ENCODE measurements at regions not wholly inside any gene's neighbourhood (a gene's known extent, or its start where the extent isn't known, plus 50 kb on each side); places are given as distances from the start of the nearest gene placed in this dataset.

GRCh38 chr3:159765860-159766294 lies 222.8 kb upstream of the IL12A start:
- ATAC-seq (peak in 1 of 2 donors; percentile 31), DNase-seq (peak; percentile 49)
- intact Hi-C loops (cut with DNase I) = loop anchor here in 1 of 2 donors (5.0 to 10.0 kb wide), 2 partner anchors 41 to 91 kb away; no protein-coding TSS in a partner anchor

- ATAC-seq (no peak), DNase-seq (no peak)
- intact Hi-C loops (cut with DNase I) = loop anchor here in 1 of 2 donors (5.0 to 10.0 kb wide), 2 partner anchors 41 to 92 kb away; no protein-coding TSS in a partner anchor
Measured at GRCh38 chr3:159766563-159767185, 222.0 kb upstream of the IL12A start.

GRCh38 chr3:159770998-159771397 lies 217.6 kb upstream of the IL12A start:
- intact Hi-C loops (cut with DNase I) = no loop called here
- DNase-seq = no peak
- ATAC-seq = no peak

- intact Hi-C loops (cut with DNase I) = no loop called here
- no peak for ATAC-seq
- DNase-seq = no peak
Measured at GRCh38 chr3:159771865-159772611, 216.6 kb upstream of the IL12A start.

GRCh38 chr3:159773706-159774105 lies 214.9 kb upstream of the IL12A start:
- intact Hi-C loops (cut with DNase I) = no loop called here
- no peak for ATAC-seq
- DNase-seq = no peak

GRCh38 chr3:159775372-159775961 lies 213.2 kb upstream of the IL12A start:
- intact Hi-C loops (cut with DNase I) = no loop called here
- ATAC-seq (peak; percentile 86 to 87), DNase-seq (peak; percentile 52)

- intact Hi-C loops (cut with DNase I) = no loop called here
- DNase-seq (peak; percentile 36), ATAC-seq (peak; percentile 62 to 69)
Measured at GRCh38 chr3:159776779-159777178, 211.9 kb upstream of the IL12A start.

- DNase-seq (no peak), ATAC-seq (no peak)
- intact Hi-C loops (cut with DNase I) = no loop called here
Measured at GRCh38 chr3:159779883-159780282, 208.8 kb upstream of the IL12A start.

- intact Hi-C loops (cut with DNase I) = no loop called here
- no peak for ATAC-seq
- DNase-seq = no peak
Measured at GRCh38 chr3:159781867-159782266, 206.8 kb upstream of the IL12A start.

- ATAC-seq = no peak
- no peak for DNase-seq
- intact Hi-C loops (cut with DNase I) = no loop called here
Measured at GRCh38 chr3:159782724-159783421, 205.8 kb upstream of the IL12A start.

GRCh38 chr3:159783780-159784742 lies 204.6 kb upstream of the IL12A start:
- intact Hi-C loops (cut with DNase I) = no loop called here
- ATAC-seq (peak in 1 of 2 donors; percentile 6), DNase-seq (no peak)

- ATAC-seq (peak in 1 of 2 donors; percentile 30), DNase-seq (no peak)
- intact Hi-C loops (cut with DNase I) = no loop called here
Measured at GRCh38 chr3:159785273-159785708, 203.3 kb upstream of the IL12A start.

- intact Hi-C loops (cut with DNase I) = no loop called here
- ATAC-seq (no peak), DNase-seq (no peak)
Measured at GRCh38 chr3:159786489-159787177, 202.0 kb upstream of the IL12A start.

GRCh38 chr3:159787178-159787574 lies 201.5 kb upstream of the IL12A start:
- intact Hi-C loops (cut with DNase I) = no loop called here
- DNase-seq (no peak), ATAC-seq (peak in 1 of 2 donors; percentile 54)

GRCh38 chr3:159787794-159788205 lies 200.8 kb upstream of the IL12A start:
- intact Hi-C loops (cut with DNase I) = no loop called here
- ATAC-seq (peak in 1 of 2 donors; percentile 48), DNase-seq (no peak)

GRCh38 chr3:159788291-159788690 lies 200.3 kb upstream of the IL12A start:
- ATAC-seq (no peak), DNase-seq (no peak)
- intact Hi-C loops (cut with DNase I) = no loop called here

- no peak for ATAC-seq
- intact Hi-C loops (cut with DNase I) = no loop called here
- DNase-seq = no peak
Measured at GRCh38 chr3:159789017-159789416, 199.6 kb upstream of the IL12A start.
